Left lung (tissue), 4 donors: ENCODE measurements at regions not wholly inside any gene's neighbourhood (a gene's known extent, or its start where the extent isn't known, plus 50 kb on each side); places are given as distances from the start of the nearest gene placed in this dataset.
A peak's percentile ranks its signal among the peaks of the same experiment; 100 is the strongest.

Experiments used
- ATAC-seq: fragments of 200-7000 bp; cut with Tn5 transposase; one replicate; pipeline ENCODE4 v1.9.1; 2020; ENCODE audit warnings: moderate library complexity
- DNase-seq, 4 donors: peaks; one replicate each; pipeline ENCODE4 v3.0.0-alpha.2; 2013 to 2020
- H3K27ac ChIP-seq, 2 donors: fragments of 200-600 bp; sonication (generic) in 1 of 2; one replicate each; pipeline versions ENCODE4 v1.5.0 to v1.8.0; 2020 to 2021
- H3K27me3 ChIP-seq, 2 donors: fragments of 200-600 bp; sonication (generic) in 1 of 2; one replicate each; pipeline versions ENCODE4 v1.5.0 to v1.8.0; 2020 to 2021
- H3K36me3 ChIP-seq, 2 donors: fragments of 200-600 bp; sonication (generic) in 1 of 2; one replicate each; pipeline versions ENCODE4 v1.5.0 to v1.8.0; 2020 to 2021
- H3K4me1 ChIP-seq, 2 donors: fragments of 200-600 bp; one replicate each; pipeline ENCODE4 v1.8.0; 2021
- H3K4me3 ChIP-seq, 2 donors: fragments of 200-600 bp; sonication (generic) in 1 of 2; one replicate each; pipeline versions ENCODE4 v1.5.0 to v1.8.0; 2020 to 2021; ENCODE audit warnings: mild to moderate bottlenecking in 1 of 2
- H3K9me3 ChIP-seq, 2 donors: fragments of 200-600 bp; sonication (generic) in 1 of 2; one replicate each; pipeline versions ENCODE4 v1.5.0 to v1.8.0; 2020 to 2021
- intact Hi-C, 2 donors: fragments of 100-400 bp; cut with DNase I; formaldehyde crosslinking; loops; one replicate each; pipeline versions ENCODE4 v1.11.2 to v1.14.2; 2022
- TF ChIP-seq, protein P1 (sequence below), 2 donors: fragments of 200-600 bp; sonication (generic) in 1 of 2; IDR thresholded peaks; one replicate each; pipeline versions ENCODE4 v1.5.0 to v1.8.0; 2021; ENCODE audit warnings: antibody characterized with exemption in 2 of 2
- donor health status: DM: no; HTN: yes; CAD: no.
- donor health status: DM: no; HTN: no; CAD: no.

DNA sequence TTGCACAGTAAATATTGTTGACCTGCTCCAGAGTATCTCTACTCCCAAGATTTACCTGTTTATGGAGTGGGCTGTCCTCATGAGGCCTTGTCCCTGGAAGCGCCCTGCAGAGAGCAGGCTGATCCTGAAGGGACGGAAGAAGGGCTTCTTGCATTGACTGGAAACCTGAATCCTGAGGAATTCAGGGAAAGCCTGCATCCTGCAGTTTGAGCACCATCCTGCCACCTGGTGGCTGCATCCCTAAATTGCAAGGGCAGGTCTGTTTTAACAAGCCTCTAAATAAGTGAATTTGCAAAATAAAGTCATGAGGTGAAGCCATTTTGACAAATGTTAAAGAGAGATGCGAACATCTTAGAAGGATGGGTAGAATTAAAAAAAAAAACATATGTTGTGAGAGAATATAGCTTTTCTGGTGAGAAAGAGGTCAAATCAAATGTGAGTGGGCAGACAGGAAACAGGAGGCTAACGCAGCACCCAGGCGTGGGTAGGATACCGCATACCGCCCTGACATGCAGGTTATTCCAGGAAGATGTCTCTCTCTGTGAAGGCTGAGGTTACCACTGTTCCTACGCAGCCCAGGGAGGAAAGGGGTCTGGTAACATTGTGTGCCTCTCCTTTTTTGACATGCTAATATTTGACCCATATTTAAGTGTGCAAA lies 754.9 kb downstream of the RNF144A start:
- peak; percentile 79 for ATAC-seq
- Histone ChIP-seq H3K27me3 (no peaks in the 10 kb centered on the region), H3K4me3 (no peak overlapping the region), H3K27ac (no peak overlapping the region), H3K36me3 (no peaks in the 10 kb centered on the region), H3K9me3 (no peaks in the 10 kb centered on the region), H3K4me1 (no peaks in the 10 kb centered on the region)
- peak in 2 of 4 donors; percentile 26 to 39 for DNase-seq
- intact Hi-C loops: no loop called here
- TF ChIP-seq, protein P1, sequence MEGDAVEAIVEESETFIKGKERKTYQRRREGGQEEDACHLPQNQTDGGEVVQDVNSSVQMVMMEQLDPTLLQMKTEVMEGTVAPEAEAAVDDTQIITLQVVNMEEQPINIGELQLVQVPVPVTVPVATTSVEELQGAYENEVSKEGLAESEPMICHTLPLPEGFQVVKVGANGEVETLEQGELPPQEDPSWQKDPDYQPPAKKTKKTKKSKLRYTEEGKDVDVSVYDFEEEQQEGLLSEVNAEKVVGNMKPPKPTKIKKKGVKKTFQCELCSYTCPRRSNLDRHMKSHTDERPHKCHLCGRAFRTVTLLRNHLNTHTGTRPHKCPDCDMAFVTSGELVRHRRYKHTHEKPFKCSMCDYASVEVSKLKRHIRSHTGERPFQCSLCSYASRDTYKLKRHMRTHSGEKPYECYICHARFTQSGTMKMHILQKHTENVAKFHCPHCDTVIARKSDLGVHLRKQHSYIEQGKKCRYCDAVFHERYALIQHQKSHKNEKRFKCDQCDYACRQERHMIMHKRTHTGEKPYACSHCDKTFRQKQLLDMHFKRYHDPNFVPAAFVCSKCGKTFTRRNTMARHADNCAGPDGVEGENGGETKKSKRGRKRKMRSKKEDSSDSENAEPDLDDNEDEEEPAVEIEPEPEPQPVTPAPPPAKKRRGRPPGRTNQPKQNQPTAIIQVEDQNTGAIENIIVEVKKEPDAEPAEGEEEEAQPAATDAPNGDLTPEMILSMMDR (IDR thresholded peaks at IDR 0.05): peak; percentile 76 to 77

DNA sequence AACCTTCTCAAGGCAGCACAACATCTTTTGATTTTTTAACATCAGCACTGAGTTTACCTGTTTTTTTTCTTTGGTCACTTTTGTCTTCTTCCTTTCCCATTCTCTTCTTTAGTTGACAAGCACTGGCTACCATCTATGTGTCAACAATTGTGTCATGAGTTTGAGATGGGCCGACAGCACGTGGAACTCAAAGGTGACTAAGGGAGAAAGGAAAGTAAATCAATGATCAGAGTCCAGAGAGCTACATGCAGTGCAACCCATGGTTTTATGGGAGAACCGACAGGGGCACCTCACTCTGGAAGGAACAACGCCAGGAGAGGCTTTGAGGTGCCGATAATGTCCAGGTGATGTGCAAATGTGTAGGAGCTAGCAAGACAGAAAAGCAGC lies 755.5 kb downstream of the RNF144A start:
- no peak overlapping the region for H3K4me3 ChIP-seq
- intact Hi-C loops: no loop called here
- DNase-seq: no peak
- ATAC-seq: no peak
- H3K9me3 ChIP-seq: no peaks in the 10 kb centered on the region
- no peaks in the 10 kb centered on the region for H3K27me3 ChIP-seq
- TF ChIP-seq, protein P1 (IDR thresholded peaks at IDR 0.05): no peak
- H3K4me1 ChIP-seq: no peaks in the 10 kb centered on the region
- H3K36me3 ChIP-seq: no peaks in the 10 kb centered on the region
- H3K27ac ChIP-seq: no peak overlapping the region

DNA sequence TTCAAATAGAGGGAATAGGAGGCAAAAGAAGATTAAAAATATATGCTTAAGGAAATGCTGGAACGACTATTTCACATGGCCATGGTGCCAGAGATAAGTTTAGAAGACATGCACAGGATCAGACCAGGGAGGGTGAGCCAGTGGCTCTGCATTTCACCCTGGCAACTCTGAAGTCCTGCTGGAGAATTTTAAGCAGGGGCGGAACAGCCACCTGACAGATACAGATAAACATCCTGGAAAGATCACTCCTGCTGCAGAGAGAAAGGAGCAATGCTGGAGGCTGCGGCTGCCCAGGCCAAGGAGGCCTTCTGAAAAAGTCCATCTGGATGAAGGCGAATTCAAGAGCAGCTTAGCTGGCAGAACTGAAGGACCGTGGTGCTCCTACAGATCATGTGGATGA lies 755.9 kb downstream of the RNF144A start:
- ATAC-seq (no peak), DNase-seq (no peak)
- Histone ChIP-seq H3K4me1 (no peaks in the 10 kb centered on the region), H3K36me3 (no peaks in the 10 kb centered on the region), H3K27ac (no peak overlapping the region), H3K4me3 (no peak overlapping the region), H3K27me3 (no peaks in the 10 kb centered on the region), H3K9me3 (no peaks in the 10 kb centered on the region)
- intact Hi-C loops: no loop called here
- TF ChIP-seq, protein P1 (IDR thresholded peaks at IDR 0.05): no peak

DNA sequence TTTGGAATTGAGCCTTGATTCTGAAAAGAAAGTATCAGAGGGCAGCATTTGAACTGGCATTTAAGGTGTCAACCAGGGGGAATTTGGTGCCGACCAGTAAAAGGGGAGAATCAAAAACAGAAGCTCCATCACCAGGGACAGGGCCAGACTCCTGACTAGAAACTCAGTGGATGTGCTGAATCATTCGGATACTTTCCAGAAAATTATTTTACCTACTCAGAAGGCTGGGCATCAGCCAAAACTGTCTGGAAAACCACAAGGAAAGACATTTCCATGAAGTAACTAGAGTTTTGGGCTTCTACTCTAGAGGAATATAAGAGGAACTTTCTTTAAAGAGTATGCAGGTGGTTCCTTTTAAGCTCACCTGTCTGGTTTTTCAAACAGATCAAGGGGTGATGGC lies 756.6 kb downstream of the RNF144A start:
- TF ChIP-seq, protein P1 (IDR thresholded peaks at IDR 0.05): no peak
- H3K36me3 ChIP-seq: no peaks in the 10 kb centered on the region
- intact Hi-C loops: no loop called here

DNA sequence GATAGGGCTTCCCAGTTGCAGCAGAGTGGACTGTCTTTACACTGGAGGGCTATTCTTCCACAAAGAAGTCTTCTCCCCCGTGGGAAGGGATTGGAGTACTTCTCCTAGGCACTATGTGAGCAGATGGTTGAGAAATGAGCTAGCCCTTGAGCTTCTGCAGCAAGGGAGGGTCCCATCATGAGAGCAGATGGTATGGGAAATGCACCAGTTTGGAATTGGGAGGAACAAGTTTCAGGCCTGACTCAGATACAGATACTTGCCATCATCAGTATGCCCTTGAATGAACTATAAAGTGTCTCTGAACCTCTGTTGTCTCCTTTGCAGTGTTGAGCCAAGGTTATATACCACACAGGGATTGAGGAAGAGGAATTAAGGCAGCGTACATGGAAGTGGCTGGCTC lies 757.4 kb downstream of the RNF144A start:
- intact Hi-C loops: no loop called here

More for the DNA sequence above, 756.6 kb downstream of the RNF144A start:
- H3K4me3 ChIP-seq: no peak overlapping the region
- H3K27me3 ChIP-seq: no peaks in the 10 kb centered on the region
- DNase-seq: no peak
- ATAC-seq: no peak
- no peaks in the 10 kb centered on the region for H3K4me1 ChIP-seq
- H3K9me3 ChIP-seq: no peaks in the 10 kb centered on the region
- no peak overlapping the region for H3K27ac ChIP-seq

More for the DNA sequence above, 757.4 kb downstream of the RNF144A start:
- H3K9me3 ChIP-seq: no peaks in the 10 kb centered on the region
- no peaks in the 10 kb centered on the region for H3K36me3 ChIP-seq
- DNase-seq (no peak), ATAC-seq (no peak)
- no peak overlapping the region for H3K4me3 ChIP-seq
- TF ChIP-seq, protein P1 (IDR thresholded peaks at IDR 0.05): no peak
- no peak overlapping the region for H3K27ac ChIP-seq
- H3K27me3 ChIP-seq: no peaks in the 10 kb centered on the region
- H3K4me1 ChIP-seq: no peaks in the 10 kb centered on the region
